Body of pancreas (tissue), 4 donors: ENCODE measurements at regions not wholly inside any gene's neighbourhood (a gene's known extent, or its start where the extent isn't known, plus 50 kb on each side); places are given as distances from the start of the nearest gene placed in this dataset.

Experiments used
- CTCF ChIP-seq, 7 experiments: fragments of 450-650 bp in 4 of 7; fragments of 200-600 bp in 3 of 7; sonication (generic) in 3 of 7; IDR thresholded peaks; one replicate each; pipeline ENCODE4 v1.5.1; 2016 to 2019; ENCODE audit warnings: antibody characterized with exemption in 7 of 7
- POLR2A ChIP-seq, 3 donors: fragments of 450-650 bp; IDR thresholded peaks; one replicate each; pipeline ENCODE4 v1.6.1; 2016; ENCODE audit warnings: antibody characterized with exemption in 3 of 3, mild to moderate bottlenecking in 2 of 3

- TF ChIP-seq CTCF (IDR thresholded peaks at IDR 0.05): no peak
- no peak for TF ChIP-seq POLR2A (IDR thresholded peaks at IDR 0.05)
Observed at GRCh38 chr13:44309794-44310757, 63.5 kb upstream of the SERP2 start.
